HepG2 (cell line): ENCODE measurements at regions not wholly inside any gene's neighbourhood (a gene's known extent, or its start where the extent isn't known, plus 50 kb on each side); places are given as distances from the start of the nearest gene placed in this dataset.

Experiments used
- ATAC-seq: fragments of 200-7000 bp; cut with Tn5 transposase; 3 replicates; pipeline ENCODE4 v1.9.1; 2020; ENCODE audit warnings: mild to moderate bottlenecking, moderate library complexity
- BruUV-seq: library from RNA; stranded (reverse); fragments of 400-500 nt; replicated peaks from 2 replicates; lab custom pipeline; 2021; lab: Mats Ljungman, UMichigan
- CTCF ChIA-PET: fragments of 300-600 bp; formaldehyde crosslinking; extraction: SDS; loops from one replicate; lab custom pipeline; 2021; ENCODE audit warnings: low total read pairs, inconsistent platforms, low intra/inter-chr PET ratio; lab: Yijun Ruan, JAX
- POLR2A ChIA-PET: fragments of 350-600 bp; sonication (Branson Sonifier 250); formaldehyde crosslinking; loops from one replicate; lab custom pipeline; 2020; ENCODE audit warnings: antibody characterized with exemption, inconsistent platforms; lab: Yijun Ruan, JAX
- DNase-seq: peaks from one replicate; pipeline ENCODE4 v3.0.0-alpha.2; 2015; ENCODE audit warnings: low spot score
- FAIRE-seq: peaks from 3 replicates; lab custom pipeline; 2011; peaks lifted over from hg19 to GRCh38; lab: Jason Lieb, UNC
- H2AFZ ChIP-seq: one replicate; pipeline ENCODE4 v1.6.1; 2011; ENCODE audit warnings: low read length, inconsistent platforms
- H3K27ac ChIP-seq: fragments of 300-600 bp; 3 replicates; pipeline ENCODE4 v1.8.0; 2011; ENCODE audit warnings: mixed run types, mild to moderate bottlenecking, mixed read lengths, low read length, inconsistent platforms; ENCODE audit not compliant: insufficient read depth; ENCODE audit errors: extremely low read length
- H3K27me3 ChIP-seq, 2 experiments: fragments of 200-600 bp in 1 of 2; 2 replicates in 1 of 2; 3 replicates in 1 of 2; pipeline versions ENCODE4 v1.6.0 to v1.8.0; 2011; ENCODE audit warnings: low read length in 2 of 2, mild to moderate bottlenecking in 2 of 2, moderate library complexity in 2 of 2, inconsistent platforms in 1 of 2; ENCODE audit not compliant: insufficient read depth in 2 of 2, control insufficient read depth in 1 of 2
- H3K36me3 ChIP-seq, 2 experiments: fragments of 200-600 bp in 1 of 2; replicated peaks in 1 of 2; 2 replicates in 1 of 2; 3 replicates in 1 of 2; pipeline versions ENCODE4 v1.5.1 to v1.8.0; 2011; ENCODE audit warnings: low read length in 2 of 2, inconsistent platforms in 1 of 2; ENCODE audit not compliant: insufficient read depth in 2 of 2, control insufficient read depth in 1 of 2
- H3K4me1 ChIP-seq: 2 replicates; pipeline ENCODE4 v1.5.1; 2012; ENCODE audit warnings: low read length, inconsistent platforms; ENCODE audit not compliant: insufficient read depth
- H3K4me2 ChIP-seq: 2 replicates; pipeline ENCODE4 v1.6.0; 2011; ENCODE audit warnings: low read depth, low read length, inconsistent platforms
- H3K4me3 ChIP-seq, 3 experiments: fragments of 200-600 bp in 1 of 3; sonication (generic), shearing (Covaris generic) in 1 of 3; replicated peaks in 1 of 3; 2 replicates each; pipeline ENCODE4 v1.5.1; 2011 to 2016; ENCODE audit warnings: low read length in 3 of 3, inconsistent platforms in 2 of 3, low read depth in 2 of 3, mild to moderate bottlenecking in 2 of 3, control low read depth in 1 of 3, mixed read lengths in 1 of 3; ENCODE audit not compliant: insufficient read depth in 1 of 3
- H3K79me2 ChIP-seq: one replicate; pipeline ENCODE4 v1.6.1; 2011; ENCODE audit warnings: low read length, inconsistent platforms; ENCODE audit not compliant: insufficient read depth
- H3K9ac ChIP-seq: 2 replicates; pipeline ENCODE4 v1.6.0; 2011; ENCODE audit warnings: mild to moderate bottlenecking, low read depth, low read length, inconsistent platforms; ENCODE audit not compliant: insufficient read depth
- H3K9me3 ChIP-seq: 2 replicates; pipeline ENCODE4 v1.5.1; 2012; ENCODE audit warnings: mild to moderate bottlenecking, low read length
- H4K20me1 ChIP-seq: 2 replicates; pipeline ENCODE4 v1.6.0; 2011; ENCODE audit warnings: inconsistent platforms, mild to moderate bottlenecking, low read length, moderate library complexity; ENCODE audit not compliant: insufficient read depth
- EHMT2 ChIP-seq: fragments of 200-600 bp; sonication (generic); IDR thresholded peaks from 2 replicates; pipeline ENCODE4 v1.7.0; 2017; ENCODE audit warnings: antibody characterized with exemption, low read depth, low read length, borderline replicate concordance
- FOXC1 ChIP-seq: sonication (generic); formaldehyde crosslinking; IDR thresholded peaks from 2 replicates; pipeline ENCODE4 v1.8.0; 2022; ENCODE audit warnings: mild to moderate bottlenecking, missing genetic modification reagents, borderline replicate concordance
- FOXK2 ChIP-seq: fragments of 450-650 bp; IDR thresholded peaks from 2 replicates; pipeline ENCODE4 v1.6.1; 2016
- HNF4G ChIP-seq, 2 experiments: sonication (generic) in 1 of 2; formaldehyde crosslinking in 1 of 2; IDR thresholded peaks; 2 replicates each; pipeline versions ENCODE4 v1.4.0 to v1.6.1; 2011 to 2020; ENCODE audit warnings: borderline replicate concordance in 2 of 2, low read depth in 2 of 2, mild to moderate bottlenecking in 2 of 2, low read length in 1 of 2, missing genetic modification reagents in 1 of 2, moderate library complexity in 1 of 2
- ZNF256 ChIP-seq: sonication (generic); formaldehyde crosslinking; conservative IDR thresholded peaks from 2 replicates; pipeline ENCODE4 v1.4.0; 2020; ENCODE audit warnings: missing genetic modification reagents
- WGBS: methylation state at CpG from one replicate; pipeline ENCODE4 v1.1.6; 2017; ENCODE audit warnings: low lambda C conversion rate; 5-methylcytosine and 5-hydroxymethylcytosine counted together
- in situ Hi-C: cut with HindIII; loops from 2 replicates; pipeline ENCODE4 v1.10.0; 2017; ENCODE audit warnings: low pct_unique_long_range_greater_than_20kb; ENCODE audit not compliant: extremely low pct_ligation_motif_present
- intact Hi-C: fragments of 100-400 bp; cut with micrococcal nuclease; formaldehyde crosslinking; loops from one replicate; pipeline ENCODE4 v1.10.0; 2022; ENCODE audit not compliant: unreplicated experiment
- TF ChIP-seq, protein P1 (sequence below): sonication (generic); formaldehyde crosslinking; IDR thresholded peaks from 2 replicates; pipeline ENCODE4 v1.5.0; 2020; ENCODE audit warnings: mild to moderate bottlenecking, missing genetic modification reagents
- TF ChIP-seq, protein P2 (sequence below): sonication (generic); formaldehyde crosslinking; IDR thresholded peaks from 2 replicates; pipeline ENCODE4 v1.5.0; 2020; ENCODE audit warnings: missing genetic modification reagents, mild to moderate bottlenecking, borderline replicate concordance
- TF ChIP-seq, protein P3 (sequence below): fragments of 450-650 bp; IDR thresholded peaks from 2 replicates; pipeline ENCODE4 v1.6.1; 2017; ENCODE audit warnings: mild to moderate bottlenecking
- TF ChIP-seq, protein P4 (sequence below): sonication (generic); formaldehyde crosslinking; conservative IDR thresholded peaks from 2 replicates; pipeline ENCODE4 v1.8.0; 2022; ENCODE audit warnings: mild to moderate bottlenecking, moderate library complexity, missing genetic modification reagents

DNA sequence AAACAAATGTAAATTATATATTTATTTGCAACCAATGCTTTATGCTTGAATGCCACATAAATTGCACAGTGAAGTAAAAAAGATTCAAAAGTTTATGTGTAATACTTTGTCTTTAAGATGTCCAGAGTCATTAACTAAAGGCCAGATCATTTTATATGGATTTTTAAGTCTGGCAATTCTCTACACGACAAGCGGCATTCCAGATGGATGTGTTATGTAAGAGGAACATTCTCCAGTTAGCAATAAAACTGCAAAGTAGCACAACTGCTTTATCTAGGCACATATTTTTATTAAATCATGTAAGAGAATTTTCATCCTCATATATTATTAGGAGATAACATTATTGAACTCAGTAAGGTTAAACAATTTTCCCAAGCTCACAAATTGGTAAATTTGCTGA is 1717.7 kb upstream of the SEL1L start:
- BruUV-seq: no TSS peak
- no peaks in the 10 kb centered on the region for H3K4me1 ChIP-seq
- WGBS: 80% methylated on average over 2 of the region's 2 CpGs
- in situ Hi-C loops (no loop called here), intact Hi-C loops (no loop called here)
- H3K4me3 ChIP-seq: no peak overlapping the region
- DNase-seq (no peak), FAIRE-seq (no peak), ATAC-seq (no peak)
- H4K20me1 ChIP-seq: no peaks in the 10 kb centered on the region
- CTCF ChIA-PET: no interaction called here
- H3K27me3 ChIP-seq: no peaks in the 10 kb centered on the region
- POLR2A ChIA-PET: no interaction called here
- no peaks in the 10 kb centered on the region for H3K79me2 ChIP-seq
- no peak overlapping the region for H3K4me2 ChIP-seq
- no peak overlapping the region for H2AFZ ChIP-seq
- H3K9ac ChIP-seq: no peak overlapping the region
- no peaks in the 10 kb centered on the region for H3K36me3 ChIP-seq
- peaks cover 62% of the 10 kb centered on the region for H3K9me3 ChIP-seq
- no peak for TF ChIP-seq EHMT2
- no peak for TF ChIP-seq ZNF256 (CRISPR knock-in tag)
- no peak for TF ChIP-seq FOXC1
- TF ChIP-seq FOXK2: no peak
- TF ChIP-seq HNF4G (IDR thresholded peaks at IDR 0.05; ENCODE audit: borderline replicate concordance, low read depth, low read length): no peak
- no peak for TF ChIP-seq HNF4G (CRISPR knock-in tag; IDR thresholded peaks at IDR 0.05; ENCODE audit: borderline replicate concordance, low read depth)
- TF ChIP-seq, protein P1, sequence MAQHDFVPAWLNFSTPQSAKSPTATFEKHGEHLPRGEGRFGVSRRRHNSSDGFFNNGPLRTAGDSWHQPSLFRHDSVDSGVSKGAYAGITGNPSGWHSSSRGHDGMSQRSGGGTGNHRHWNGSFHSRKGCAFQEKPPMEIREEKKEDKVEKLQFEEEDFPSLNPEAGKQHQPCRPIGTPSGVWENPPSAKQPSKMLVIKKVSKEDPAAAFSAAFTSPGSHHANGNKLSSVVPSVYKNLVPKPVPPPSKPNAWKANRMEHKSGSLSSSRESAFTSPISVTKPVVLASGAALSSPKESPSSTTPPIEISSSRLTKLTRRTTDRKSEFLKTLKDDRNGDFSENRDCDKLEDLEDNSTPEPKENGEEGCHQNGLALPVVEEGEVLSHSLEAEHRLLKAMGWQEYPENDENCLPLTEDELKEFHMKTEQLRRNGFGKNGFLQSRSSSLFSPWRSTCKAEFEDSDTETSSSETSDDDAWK (CRISPR knock-in tag): no peak
- TF ChIP-seq, protein P2, sequence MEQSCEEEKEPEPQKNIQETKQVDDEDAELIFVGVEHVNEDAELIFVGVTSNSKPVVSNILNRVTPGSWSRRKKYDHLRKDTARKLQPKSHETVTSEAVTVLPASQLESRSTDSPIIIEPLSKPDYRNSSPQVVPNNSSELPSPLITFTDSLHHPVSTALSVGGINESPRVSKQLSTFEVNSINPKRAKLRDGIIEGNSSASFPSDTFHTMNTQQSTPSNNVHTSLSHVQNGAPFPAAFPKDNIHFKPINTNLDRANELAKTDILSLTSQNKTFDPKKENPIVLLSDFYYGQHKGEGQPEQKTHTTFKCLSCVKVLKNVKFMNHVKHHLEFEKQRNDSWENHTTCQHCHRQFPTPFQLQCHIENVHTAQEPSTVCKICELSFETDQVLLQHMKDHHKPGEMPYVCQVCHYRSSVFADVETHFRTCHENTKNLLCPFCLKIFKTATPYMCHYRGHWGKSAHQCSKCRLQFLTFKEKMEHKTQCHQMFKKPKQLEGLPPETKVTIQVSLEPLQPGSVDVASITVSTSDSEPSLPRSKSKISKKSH (CRISPR knock-in tag): no peak
- TF ChIP-seq, protein P3, sequence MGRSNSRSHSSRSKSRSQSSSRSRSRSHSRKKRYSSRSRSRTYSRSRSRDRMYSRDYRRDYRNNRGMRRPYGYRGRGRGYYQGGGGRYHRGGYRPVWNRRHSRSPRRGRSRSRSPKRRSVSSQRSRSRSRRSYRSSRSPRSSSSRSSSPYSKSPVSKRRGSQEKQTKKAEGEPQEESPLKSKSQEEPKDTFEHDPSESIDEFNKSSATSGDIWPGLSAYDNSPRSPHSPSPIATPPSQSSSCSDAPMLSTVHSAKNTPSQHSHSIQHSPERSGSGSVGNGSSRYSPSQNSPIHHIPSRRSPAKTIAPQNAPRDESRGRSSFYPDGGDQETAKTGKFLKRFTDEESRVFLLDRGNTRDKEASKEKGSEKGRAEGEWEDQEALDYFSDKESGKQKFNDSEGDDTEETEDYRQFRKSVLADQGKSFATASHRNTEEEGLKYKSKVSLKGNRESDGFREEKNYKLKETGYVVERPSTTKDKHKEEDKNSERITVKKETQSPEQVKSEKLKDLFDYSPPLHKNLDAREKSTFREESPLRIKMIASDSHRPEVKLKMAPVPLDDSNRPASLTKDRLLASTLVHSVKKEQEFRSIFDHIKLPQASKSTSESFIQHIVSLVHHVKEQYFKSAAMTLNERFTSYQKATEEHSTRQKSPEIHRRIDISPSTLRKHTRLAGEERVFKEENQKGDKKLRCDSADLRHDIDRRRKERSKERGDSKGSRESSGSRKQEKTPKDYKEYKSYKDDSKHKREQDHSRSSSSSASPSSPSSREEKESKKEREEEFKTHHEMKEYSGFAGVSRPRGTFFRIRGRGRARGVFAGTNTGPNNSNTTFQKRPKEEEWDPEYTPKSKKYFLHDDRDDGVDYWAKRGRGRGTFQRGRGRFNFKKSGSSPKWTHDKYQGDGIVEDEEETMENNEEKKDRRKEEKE: no peak
- TF ChIP-seq, protein P4, sequence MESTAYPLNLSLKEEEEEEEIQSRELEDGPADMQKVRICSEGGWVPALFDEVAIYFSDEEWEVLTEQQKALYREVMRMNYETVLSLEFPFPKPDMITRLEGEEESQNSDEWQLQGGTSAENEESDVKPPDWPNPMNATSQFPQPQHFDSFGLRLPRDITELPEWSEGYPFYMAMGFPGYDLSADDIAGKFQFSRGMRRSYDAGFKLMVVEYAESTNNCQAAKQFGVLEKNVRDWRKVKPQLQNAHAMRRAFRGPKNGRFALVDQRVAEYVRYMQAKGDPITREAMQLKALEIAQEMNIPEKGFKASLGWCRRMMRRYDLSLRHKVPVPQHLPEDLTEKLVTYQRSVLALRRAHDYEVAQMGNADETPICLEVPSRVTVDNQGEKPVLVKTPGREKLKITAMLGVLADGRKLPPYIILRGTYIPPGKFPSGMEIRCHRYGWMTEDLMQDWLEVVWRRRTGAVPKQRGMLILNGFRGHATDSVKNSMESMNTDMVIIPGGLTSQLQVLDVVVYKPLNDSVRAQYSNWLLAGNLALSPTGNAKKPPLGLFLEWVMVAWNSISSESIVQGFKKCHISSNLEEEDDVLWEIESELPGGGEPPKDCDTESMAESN (CRISPR knock-in tag): no peak
- no peak overlapping the region for H3K27ac ChIP-seq
